ENCODE measurements at regions not wholly inside any gene's neighbourhood (a gene's known extent, or its start where the extent isn't known, plus 50 kb on each side); places are given as distances from the start of the nearest gene placed in this dataset.

DNA sequence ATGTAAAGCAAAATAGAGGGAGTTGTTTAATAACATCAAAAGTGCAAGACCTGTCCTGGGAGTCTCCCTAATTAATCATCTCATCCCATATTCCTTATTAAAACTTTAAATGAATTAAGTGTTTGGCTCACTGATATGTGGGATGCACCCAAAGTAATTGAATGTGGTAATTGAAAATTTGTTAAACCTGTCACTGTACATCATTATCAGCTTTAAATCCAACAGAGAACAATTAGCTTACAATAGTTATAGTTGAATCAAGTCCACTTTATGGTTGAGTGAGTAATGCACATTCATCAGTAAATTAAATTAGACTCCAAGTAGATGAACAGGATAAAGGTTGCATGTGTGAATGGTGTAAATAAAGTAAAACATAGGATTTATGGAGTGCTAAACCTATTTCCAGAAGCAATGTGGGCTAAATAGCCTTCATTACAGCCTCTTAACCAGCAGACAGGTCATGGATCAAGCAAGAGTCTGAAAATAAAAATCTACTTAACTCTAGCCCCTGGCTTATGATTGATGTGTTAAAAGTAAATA lies 608.2 kb upstream of the CCDC54 start:
- TF ChIP-seq CTCF (IDR thresholded peaks at IDR 0.05), result no peak

DNA sequence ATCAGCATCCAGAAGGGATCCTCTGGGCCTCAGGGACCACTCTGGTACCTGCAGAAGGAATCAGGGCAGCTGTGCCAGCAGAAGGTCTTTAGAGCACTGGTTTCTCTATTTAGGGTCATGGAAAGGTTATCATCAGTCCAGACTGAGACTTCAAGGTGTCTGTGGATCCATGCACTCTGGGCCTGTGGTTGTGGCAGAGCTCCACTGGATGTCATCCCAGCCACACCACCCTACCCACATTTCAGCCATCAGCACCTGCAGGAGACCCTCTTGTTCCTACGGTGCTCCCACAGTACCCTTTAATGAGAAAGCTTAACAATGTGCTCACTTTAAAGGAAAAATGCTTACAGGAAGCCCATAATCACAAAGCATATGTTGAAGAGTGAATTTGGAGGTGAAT lies 603.4 kb upstream of the CCDC54 start:
- TF ChIP-seq CTCF (IDR thresholded peaks at IDR 0.05), result no peak
- H3K9me3 ChIP-seq, result no peaks in the 10 kb centered on the region
- H3K4me1 ChIP-seq, result no peaks in the 10 kb centered on the region
- intact Hi-C loops (cut with DNase I), result no loop called here
- H3K27me3 ChIP-seq, result no peaks in the 10 kb centered on the region
- H3K36me3 ChIP-seq, result no peaks in the 10 kb centered on the region
- no peak overlapping the region for H3K9ac ChIP-seq (ENCODE audit: low read depth in 2 of 2, low read length in 2 of 2)
- H3K4me3 ChIP-seq, result no peak overlapping the region
- H3K27ac ChIP-seq, result no peak overlapping the region
- no peak for DNase-seq

More for the DNA sequence above, 608.2 kb upstream of the CCDC54 start:
- H3K4me3 ChIP-seq, result no peak overlapping the region
- DNase-seq, result no peak
- no peak overlapping the region for H3K27ac ChIP-seq
- H3K9me3 ChIP-seq, result no peaks in the 10 kb centered on the region
- H3K9ac ChIP-seq (ENCODE audit: low read depth in 2 of 2, low read length in 2 of 2), result no peak overlapping the region
- H3K27me3 ChIP-seq, result no peaks in the 10 kb centered on the region
- intact Hi-C loops (cut with DNase I), result no loop called here
- H3K36me3 ChIP-seq, result no peaks in the 10 kb centered on the region
- H3K4me1 ChIP-seq, result no peaks in the 10 kb centered on the region

DNA sequence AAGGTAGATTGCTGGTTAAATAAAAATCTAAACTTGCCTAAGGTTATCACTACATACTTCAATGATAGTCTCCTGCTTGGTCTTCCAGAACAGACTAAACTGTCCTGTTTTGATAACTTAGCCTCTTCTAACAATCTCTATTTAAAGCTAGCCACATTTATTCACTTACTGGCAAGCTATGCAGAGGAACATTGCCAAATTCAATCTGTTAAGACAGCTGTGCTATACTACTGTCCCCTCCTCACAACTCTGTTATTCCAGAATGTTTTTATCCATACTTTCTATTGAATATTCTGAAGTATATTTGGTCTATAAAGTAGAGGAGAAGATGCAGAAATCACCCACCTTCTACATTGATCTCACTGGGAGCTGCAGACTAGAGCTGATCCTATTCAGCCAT lies 594.0 kb upstream of the CCDC54 start:
- Histone ChIP-seq H3K27me3 (no peaks in the 10 kb centered on the region), H3K9me3 (no peaks in the 10 kb centered on the region), H3K9ac (ENCODE audit: low read depth in 2 of 2, low read length in 2 of 2) (no peak overlapping the region), H3K27ac (no peak overlapping the region), H3K36me3 (no peaks in the 10 kb centered on the region), H3K4me3 (no peak overlapping the region), H3K4me1 (no peaks in the 10 kb centered on the region)
- DNase-seq, result no peak
- intact Hi-C loops (cut with DNase I), result no loop called here
- TF ChIP-seq CTCF (IDR thresholded peaks at IDR 0.05), result no peak

DNA sequence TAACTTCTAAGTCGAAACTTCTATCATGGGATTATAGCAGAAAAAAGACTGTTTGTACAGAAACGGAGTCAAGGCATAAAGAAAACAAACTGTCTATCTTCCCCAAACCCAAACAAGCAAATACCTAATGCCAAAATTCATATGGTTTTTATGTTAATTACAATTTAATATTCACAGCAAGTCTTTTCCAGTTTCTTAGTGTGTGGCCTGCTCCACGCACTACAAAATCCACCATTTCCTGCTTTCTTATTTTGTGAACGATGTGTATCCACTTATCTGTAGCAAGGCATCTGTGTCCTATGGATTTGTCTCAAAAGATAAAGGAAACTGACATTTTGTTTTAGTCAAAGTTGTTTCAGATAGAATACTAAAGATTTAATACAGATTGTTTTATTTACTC lies 588.0 kb upstream of the CCDC54 start:
- no peak for DNase-seq
- no peak for TF ChIP-seq CTCF (IDR thresholded peaks at IDR 0.05)
- Histone ChIP-seq H3K27ac (no peak overlapping the region), H3K9me3 (no peaks in the 10 kb centered on the region), H3K4me1 (no peaks in the 10 kb centered on the region), H3K9ac (ENCODE audit: low read depth in 2 of 2, low read length in 2 of 2) (no peak overlapping the region), H3K36me3 (no peaks in the 10 kb centered on the region), H3K4me3 (no peak overlapping the region), H3K27me3 (no peaks in the 10 kb centered on the region)
- intact Hi-C loops (cut with DNase I), result no loop called here

- no peak overlapping the region for H3K9ac ChIP-seq (ENCODE audit: low read depth in 2 of 2, low read length in 2 of 2)
- H3K27me3 ChIP-seq, result no peaks in the 10 kb centered on the region
- no peaks in the 10 kb centered on the region for H3K36me3 ChIP-seq
- H3K4me1 ChIP-seq, result no peaks in the 10 kb centered on the region
- no peak for TF ChIP-seq CTCF (IDR thresholded peaks at IDR 0.05)
- no peaks in the 10 kb centered on the region for H3K9me3 ChIP-seq
- intact Hi-C loops (cut with DNase I), result no loop called here
- DNase-seq, result no peak
- H3K4me3 ChIP-seq, result no peak overlapping the region
- H3K27ac ChIP-seq, result no peak overlapping the region
Observed at GRCh38 chr3:106792716-106793115, 584.5 kb upstream of the CCDC54 start.

DNA sequence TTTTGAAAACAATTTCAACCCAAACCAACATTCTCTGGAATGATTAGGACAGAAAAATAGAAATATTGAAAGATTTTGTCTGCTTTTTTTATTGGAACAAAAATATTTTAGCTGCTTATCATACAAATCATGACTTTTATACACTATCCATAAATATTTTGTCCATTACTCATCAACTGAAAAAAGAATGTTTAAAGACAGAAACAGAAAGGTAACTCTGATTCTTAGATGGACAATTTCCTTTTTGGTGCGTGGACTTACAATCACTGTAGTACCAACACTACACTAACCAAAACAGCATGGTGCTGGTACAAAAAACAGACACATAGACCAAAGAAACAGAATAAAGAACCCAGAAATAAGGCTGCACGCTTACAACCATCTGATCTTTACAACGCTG lies 582.8 kb upstream of the CCDC54 start:
- Histone ChIP-seq H3K4me3 (no peak overlapping the region), H3K36me3 (no peaks in the 10 kb centered on the region), H3K27ac (no peak overlapping the region), H3K9ac (ENCODE audit: low read depth in 2 of 2, low read length in 2 of 2) (no peak overlapping the region), H3K9me3 (no peaks in the 10 kb centered on the region), H3K4me1 (no peaks in the 10 kb centered on the region), H3K27me3 (no peaks in the 10 kb centered on the region)
- TF ChIP-seq CTCF (IDR thresholded peaks at IDR 0.05), result no peak
- no peak for DNase-seq
- intact Hi-C loops (cut with DNase I), result no loop called here

Data from colonic mucosa (tissue), 4 donors.